Amygdala (tissue), 56 donors: ENCODE measurements at regions not wholly inside any gene's neighbourhood (a gene's known extent, or its start where the extent isn't known, plus 50 kb on each side); places are given as distances from the start of the nearest gene placed in this dataset.

Experiments used
- DNase-seq, 56 donors: peaks; one replicate each; lab custom pipeline; 2025; lab: John Stamatoyannopoulos, UW

DNA sequence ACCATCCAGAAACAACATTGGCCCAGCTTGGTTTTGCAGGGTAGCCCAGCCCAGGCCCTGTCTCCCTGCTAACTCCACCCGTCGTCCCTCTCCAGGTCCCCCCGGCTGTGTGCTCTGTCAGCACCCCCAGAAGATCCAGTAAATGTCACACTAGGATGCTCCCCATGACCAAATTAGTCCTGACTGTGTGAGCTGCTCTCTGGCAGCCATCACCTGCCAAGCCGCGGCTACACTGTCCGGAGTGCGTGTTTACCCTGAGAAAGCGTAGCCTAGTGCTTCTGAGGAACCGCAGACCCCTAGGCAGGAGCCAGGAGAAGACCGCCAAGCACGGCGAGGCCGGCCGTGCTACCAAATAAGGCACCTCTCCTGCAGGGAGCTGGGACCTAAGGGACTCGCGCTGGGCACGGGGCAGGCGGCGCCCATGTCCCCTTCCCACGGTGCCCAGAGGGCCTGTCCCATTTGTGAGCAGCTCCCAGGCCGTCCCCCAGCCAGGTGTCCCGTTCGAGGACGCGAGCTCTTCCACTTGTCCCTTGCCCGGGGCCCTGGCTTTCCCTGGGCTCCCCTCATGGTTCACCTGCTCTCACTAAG lies 849.9 kb downstream of the RNF144A start:
- no peak for DNase-seq

DNA sequence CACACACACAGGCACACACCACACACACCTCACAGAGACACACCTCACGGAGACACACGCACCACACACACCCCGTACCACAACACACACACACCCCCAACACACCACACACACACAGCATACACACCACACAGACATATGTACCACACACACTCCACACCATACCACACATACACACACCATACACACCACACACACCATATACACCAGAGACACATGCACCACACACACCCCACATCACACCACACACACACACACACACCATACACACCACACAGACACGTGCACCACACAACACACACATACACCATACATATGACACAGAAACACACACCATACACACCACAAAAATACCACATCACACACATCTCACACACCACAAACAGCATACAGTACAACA lies 850.7 kb downstream of the RNF144A start:
- DNase-seq, result no peak

DNA sequence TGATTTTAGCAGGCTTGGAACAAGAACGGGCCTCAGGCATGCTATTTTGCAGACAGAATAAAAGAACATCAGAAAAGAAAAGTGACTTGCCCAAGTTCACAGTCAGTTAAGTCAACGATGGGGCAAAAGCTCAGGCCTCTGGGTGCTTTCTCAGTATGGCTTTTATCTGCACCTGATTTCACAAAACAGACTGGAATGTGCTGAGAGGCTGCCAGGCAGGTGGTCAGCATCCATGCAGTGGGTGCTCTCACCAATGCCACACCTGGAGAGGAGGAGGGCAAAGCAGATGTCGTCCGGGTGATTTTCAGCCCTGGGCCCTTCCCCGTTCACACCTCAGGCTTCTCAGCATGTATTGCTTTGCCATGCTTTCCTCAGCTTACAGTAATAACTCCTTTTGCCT lies 854.6 kb downstream of the RNF144A start:
- DNase-seq, result no peak

DNA sequence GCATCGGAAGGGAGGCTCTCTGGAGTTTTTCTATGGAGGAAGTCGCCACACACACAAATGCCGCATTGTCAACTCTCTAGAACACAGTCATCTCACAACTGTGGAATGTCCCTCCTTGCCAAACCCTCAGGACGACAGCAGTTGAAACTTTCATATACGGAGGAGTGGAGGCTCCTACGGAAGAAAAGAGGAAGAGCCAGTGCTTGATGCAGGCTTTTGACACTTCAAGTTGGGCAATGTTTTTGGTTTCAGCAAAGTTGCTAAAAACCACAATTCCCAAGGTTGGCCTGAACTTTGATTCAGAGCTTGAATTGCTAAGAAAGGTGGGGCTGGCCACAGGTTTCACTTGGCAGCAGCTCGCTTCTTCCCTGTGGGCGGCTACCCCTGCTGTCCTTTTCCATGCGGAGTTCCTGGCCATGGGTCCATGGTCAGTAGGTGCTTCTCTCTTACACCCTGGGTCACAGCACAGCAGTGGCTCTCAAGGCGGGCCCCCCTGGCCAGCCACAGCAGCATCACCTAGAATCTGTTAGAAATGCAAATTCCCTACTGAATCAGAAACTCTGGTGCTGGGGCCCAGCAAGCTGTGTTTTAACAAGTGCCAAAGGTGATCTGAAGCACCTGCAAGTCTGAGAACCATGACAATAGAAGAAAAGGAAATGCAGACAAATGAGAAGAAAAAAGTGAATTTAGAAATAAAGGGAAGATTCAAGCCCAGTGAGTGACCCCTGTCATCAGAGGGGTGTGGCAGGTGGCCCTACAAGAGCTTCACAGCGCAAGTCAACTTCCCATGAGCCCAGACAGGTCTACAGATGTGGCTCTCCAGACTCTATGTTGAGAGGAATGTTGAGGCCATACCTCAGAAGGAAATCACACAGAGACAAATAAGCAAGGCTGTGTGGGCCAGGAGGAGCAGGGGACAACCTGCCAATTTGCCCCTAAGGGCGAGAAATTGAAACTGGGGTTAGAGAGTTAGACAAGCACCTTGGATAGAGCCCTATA lies 856.4 kb downstream of the RNF144A start:
- no peak for DNase-seq

DNA sequence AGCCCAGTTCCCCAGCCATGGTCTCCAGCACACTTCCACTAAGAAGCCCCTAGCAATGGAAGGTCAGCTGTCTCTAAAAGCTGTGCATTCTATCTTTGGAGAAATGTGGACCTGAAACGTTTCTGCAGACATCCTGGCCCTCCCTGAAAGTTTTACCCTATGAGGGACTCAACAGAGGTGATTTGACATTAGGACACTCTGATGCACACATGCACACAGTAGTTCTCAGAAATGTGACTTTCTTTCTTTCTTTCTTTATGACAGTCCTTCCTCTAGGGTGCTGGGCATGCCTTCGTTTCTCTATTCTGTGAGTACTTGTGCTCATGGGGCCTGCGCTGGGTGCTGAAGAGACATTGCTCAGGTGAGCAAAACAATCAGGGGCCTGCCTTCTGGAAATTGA lies 857.3 kb downstream of the RNF144A start:
- no peak for DNase-seq

- DNase-seq, result no peak
Measured at GRCh38 chr2:7777668-7778067, 860.5 kb downstream of the RNF144A start.

DNA sequence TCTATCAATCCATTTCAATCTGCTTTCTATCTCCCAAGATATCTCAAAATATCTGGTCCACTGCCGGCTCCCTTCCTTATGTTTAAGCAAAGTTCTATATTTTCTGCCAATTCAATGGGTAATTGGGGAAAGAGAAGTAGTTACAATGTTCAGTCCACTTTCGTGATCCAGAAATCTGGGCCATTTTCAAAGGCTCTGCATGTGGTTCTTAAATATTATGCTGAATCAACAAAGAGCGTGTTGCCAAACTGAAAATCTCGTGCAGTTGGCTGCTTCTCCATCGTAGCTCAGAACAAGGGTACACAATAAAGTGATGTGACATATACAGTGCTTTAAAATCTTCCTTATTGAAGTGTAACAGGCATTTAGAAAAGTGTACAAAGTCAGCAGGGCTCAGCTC lies 863.1 kb downstream of the RNF144A start:
- no peak for DNase-seq

DNA sequence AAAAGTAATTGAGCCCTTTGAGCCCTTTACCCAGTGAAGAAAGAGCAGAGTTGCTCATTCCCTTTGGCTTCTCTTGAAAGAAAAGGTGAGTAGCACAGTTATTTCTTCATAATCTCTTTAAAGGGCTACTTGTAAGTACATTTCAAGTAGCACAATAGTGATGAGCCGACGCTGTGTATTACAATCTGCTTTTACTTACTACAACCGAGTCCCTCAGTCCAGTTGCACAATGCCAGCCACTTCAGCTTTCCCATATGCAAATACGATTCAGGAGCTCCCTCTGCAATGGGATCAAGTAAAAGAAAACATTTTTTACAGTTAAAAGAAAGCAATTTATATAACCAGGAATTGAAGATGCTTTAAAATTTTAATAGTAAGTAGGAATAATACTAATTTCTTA lies 868.5 kb downstream of the RNF144A start:
- DNase-seq, result no peak

DNA sequence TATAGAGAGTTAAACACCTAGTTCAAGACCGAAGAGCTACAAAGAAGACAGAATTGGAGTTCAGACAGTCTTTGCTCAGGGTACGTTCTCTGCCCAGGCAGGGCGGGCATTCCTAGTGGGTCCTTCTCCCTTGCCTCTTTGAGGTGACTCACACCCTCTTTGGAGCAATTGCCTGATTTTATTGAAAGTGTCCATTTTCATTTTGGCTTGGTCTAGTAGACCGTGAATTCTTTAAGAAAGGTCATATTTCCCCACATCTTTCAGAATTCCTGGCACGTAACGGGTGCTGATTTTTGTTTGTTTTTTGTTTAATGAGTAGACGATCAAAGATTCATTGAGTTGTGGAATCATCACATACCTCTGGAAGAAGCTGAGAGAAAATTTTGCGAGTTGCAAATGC lies 871.5 kb downstream of the RNF144A start:
- no peak for DNase-seq

DNA sequence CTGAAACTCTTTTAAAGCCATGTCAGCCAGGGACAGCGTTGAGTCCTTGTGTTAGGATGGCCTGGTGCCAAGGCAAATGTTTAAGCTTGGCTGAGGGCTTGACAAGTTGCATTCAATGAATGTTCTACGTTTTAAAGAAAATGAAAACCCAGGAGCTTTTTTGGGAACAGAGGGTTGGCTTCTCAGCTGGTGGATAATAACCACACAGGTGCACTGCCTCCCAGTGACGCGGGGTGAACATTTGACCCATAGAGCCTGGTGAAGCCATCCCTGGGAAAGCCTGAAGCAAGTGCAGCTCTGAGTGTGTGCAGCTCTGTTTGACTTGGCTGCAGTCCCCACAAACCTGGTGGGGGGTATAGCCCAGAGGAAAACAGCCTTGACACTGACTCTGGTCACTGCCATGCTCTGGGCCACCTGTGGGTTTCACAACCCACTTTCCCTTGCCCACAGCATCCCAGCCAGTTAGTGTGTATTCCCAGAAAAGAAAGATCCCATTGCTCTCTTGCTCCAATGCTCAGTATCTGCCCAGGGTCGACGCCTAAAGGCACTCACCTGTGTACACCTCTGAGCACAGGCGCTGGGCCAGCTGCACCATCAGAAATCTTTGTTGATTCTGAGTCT lies 874.9 kb downstream of the RNF144A start:
- DNase-seq, result no peak

GRCh38 chr2:7795778-7796563 lies 878.8 kb downstream of the RNF144A start:
- no peak for DNase-seq

GRCh38 chr2:7800031-7800430 lies 881.8 kb upstream of the ID2 start:
- DNase-seq, result no peak

DNA sequence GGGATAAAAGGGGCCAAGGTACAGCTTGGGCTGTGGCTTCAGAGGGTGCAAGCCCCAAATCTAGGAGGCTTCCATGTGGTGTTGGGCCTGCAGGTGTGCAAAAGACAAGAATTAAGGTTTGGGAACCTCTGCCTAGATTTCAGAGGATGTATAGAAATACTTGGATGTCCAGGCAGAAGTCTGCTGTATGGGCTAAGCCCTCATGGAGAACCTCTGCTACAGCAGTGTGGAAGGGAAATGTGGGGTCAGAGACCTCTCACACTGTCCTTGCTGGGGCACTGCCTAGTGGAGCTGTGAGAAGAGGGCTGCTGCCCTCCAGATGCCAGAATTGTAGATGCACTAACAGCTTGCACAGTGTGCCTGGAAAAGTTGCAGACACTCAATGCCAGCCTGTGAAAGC lies 880.6 kb upstream of the ID2 start:
- DNase-seq, result no peak

GRCh38 chr2:7803515-7803914 lies 878.3 kb upstream of the ID2 start:
- DNase-seq, result no peak

DNA sequence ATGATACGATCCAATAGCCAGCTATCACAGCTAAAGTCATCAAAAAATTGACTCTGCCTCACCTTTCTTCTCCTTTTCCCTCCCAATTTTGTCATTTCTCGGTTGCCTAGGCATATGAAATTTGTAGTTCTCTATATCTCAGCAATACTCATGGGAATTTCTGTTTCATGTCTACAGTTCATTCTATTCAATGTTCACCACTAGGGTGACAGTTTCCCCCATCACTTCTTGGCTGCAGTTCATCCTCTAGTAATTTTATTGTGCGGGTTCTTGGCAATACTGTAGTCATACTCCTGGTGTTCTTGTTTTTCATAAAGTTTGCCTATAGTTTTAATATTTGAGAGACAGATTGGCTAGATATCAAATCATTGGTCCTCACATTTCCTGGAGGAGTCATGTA lies 872.2 kb upstream of the ID2 start:
- no peak for DNase-seq

DNA sequence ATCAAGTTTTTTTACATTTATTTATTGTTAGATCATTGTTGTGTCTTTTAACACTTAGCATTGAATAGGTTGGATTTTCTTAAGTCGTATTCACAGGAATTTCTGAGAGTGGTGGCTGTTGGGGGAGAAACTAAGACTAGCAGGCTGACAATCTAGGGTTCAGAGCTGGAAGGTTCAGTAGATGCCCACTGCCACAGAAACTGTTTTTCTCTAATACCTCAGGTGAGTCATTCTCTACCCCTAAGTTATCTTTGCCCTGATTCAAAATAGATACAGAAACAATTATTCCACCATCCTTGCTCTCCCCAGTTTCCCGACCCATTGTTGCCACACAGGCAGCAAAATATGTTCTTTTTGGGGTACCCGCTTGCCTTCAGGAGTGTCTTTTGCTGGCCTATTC lies 870.8 kb upstream of the ID2 start:
- DNase-seq, result no peak

DNA sequence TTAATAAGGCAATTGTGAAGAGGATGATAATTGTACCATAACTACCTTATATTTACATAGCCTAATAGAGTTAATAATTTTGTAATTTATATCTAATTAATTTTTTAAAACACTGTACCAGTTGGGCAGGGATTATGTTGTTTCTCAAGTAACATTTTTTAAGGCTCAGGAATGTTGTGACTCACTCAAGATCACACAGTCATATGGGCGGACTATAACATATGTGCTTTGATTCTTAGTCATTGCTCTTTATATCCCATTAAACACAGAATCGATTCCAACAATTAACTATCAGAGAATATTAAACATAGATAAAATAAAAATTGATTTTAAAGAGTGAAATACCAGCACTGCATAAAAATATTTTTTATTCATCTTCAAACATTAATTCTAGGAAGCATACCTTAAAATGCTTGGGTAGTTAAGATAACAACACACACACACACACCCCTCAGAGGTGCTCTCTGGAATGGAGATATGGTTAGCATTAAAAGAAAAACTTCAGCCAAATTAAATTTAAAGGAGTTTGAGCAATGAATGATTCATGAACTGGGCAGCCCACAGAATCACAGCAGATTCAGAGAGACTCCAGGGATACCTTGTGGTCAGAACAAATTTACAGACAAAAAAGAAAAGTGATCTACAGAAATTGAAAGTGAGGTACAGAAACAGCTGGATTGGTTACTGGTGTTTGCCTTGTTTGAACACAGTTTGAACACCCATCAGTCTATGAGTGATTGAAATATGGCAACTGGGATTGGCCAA lies 869.4 kb upstream of the ID2 start:
- no peak for DNase-seq

DNA sequence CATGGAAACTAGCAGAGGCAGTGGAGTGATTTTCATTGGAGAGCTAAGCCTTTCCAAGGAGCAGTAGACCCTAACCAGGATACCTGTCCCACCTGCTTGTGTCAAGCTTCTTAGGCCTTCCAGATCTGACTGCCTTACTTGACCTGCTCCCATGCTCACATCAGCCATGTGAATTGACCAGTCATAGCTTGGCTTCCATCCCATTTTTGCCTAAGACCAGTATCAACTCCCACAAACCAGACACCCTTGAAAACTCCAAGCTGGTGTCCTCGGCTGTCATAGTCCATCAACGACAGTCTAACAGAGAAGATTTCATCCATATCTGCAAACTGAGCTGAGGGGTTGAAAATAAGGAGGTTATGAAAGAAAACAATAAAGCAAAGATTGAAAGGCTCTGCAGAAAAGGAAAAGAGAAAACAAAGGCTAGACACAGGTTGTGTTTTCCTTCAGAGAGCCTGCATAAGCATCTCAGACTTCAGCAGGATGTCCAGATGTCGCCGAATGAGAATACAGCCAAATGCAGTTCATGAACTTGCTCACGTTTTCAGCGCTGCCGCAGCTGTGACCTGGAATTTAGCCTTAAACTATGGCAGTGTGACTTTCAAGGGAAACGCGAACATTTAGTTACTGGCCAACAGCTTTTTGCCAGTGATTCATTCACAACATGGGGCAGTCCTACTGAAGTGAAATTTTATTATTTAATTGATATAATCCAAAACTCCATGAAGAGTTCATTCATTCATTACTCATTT lies 868.1 kb upstream of the ID2 start:
- no peak for DNase-seq

- no peak for DNase-seq
Measured at GRCh38 chr2:7815726-7816125, 866.1 kb upstream of the ID2 start.
